Lower leg skin (tissue), 3 donors: ENCODE measurements at regions not wholly inside any gene's neighbourhood (a gene's known extent, or its start where the extent isn't known, plus 50 kb on each side); places are given as distances from the start of the nearest gene placed in this dataset.

Source experiments
- CTCF ChIP-seq, 3 donors: fragments of 450-650 bp; IDR thresholded peaks; one replicate each; pipeline ENCODE4 v1.5.1; 2016; ENCODE audit warnings: antibody characterized with exemption in 3 of 3, mild to moderate bottlenecking in 3 of 3, moderate library complexity in 2 of 3
- POLR2A ChIP-seq, 2 donors: fragments of 450-650 bp; IDR thresholded peaks; one replicate each; pipeline ENCODE4 v1.6.1; 2016 to 2017; ENCODE audit warnings: antibody characterized with exemption in 2 of 2, mild to moderate bottlenecking in 1 of 2, moderate library complexity in 1 of 2

GRCh38 chr17:83177611-83178532 is 98.5 kb downstream of the METRNL start:
- no peak for TF ChIP-seq CTCF (IDR thresholded peaks at IDR 0.05)
- no peak for TF ChIP-seq POLR2A (IDR thresholded peaks at IDR 0.05)
